ENCODE measurements at regions not wholly inside any gene's neighbourhood (a gene's known extent, or its start where the extent isn't known, plus 50 kb on each side); places are given as distances from the start of the nearest gene placed in this dataset.

DNA sequence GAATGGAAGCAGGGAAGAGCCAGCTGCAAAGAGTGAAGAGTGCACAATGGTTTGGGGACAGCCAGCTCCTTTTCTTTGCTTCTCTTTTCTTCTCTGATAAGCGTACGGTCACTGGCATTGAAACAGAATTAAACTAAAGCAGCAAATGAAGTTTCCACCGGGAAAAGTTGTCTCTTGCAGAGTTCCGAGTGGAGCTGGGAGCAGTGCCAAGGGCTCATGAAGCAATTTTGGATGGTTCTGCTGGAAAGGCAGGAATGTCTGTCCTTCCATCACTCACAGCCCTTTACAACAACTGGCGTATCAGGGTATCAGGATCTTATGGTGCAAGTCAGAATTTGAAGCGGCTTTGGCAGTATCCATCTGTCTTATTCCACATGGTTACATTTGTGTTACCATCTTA lies 1042.9 kb downstream of the NTRK3 start:
- H3K4me2 ChIP-seq (ENCODE audit: low read length): no peak overlapping the region
- intact Hi-C loops (cut with micrococcal nuclease): no loop called here
- no peak overlapping the region for H3K9ac ChIP-seq (ENCODE audit: low read length)
- DNase-seq (ENCODE audit: low read depth, low spot score) (no peak), ATAC-seq (no peak)
- no peaks in the 10 kb centered on the region for H3K9me2 ChIP-seq (ENCODE audit: insufficient read depth)
- no TSS peak for BruUV-seq (replicated peaks)
- H3K36me3 ChIP-seq (ENCODE audit: control insufficient read depth in 1 of 2, insufficient read depth in 2 of 2, low read length in 2 of 2): no peaks in the 10 kb centered on the region
- H3K4me3 ChIP-seq (replicated peaks in 1 of 2; ENCODE audit: low read depth in 1 of 2, low read length in 2 of 2): no peak overlapping the region
- peaks cover 9 to 11% of the 10 kb centered on the region in 2 experiments; a peak in 2 of 4 replicates for H3K9me3 ChIP-seq (ENCODE audit: control insufficient read depth in 1 of 2, insufficient read depth in 1 of 2, low read depth in 1 of 2, low read length in 2 of 2)
- H2AFZ ChIP-seq (ENCODE audit: low read depth, low read length, poor library complexity, severe bottlenecking): no peak overlapping the region
- ChIA-PET CTCF (no interaction called here), RAD21 (ENCODE audit: low non-redundant PET in 1 of 2, low total read pairs in 2 of 2, uncharacterized antibody in 2 of 2, unreplicated experiment in 2 of 2) (no interaction called here), POLR2A (no interaction called here)
- H3K79me2 ChIP-seq (ENCODE audit: insufficient read depth, low read length): no peaks in the 10 kb centered on the region
- H3K27me3 ChIP-seq (ENCODE audit: insufficient read depth, low read length): no peaks in the 10 kb centered on the region
- H4K20me1 ChIP-seq (ENCODE audit: insufficient read depth): no peaks in the 10 kb centered on the region
- no peaks in the 10 kb centered on the region for H3K4me1 ChIP-seq (ENCODE audit: control insufficient read depth in 1 of 2, insufficient read depth in 2 of 2, low read length in 2 of 2)
- no peak overlapping the region for H3K27ac ChIP-seq (ENCODE audit: low read depth, low read length)
- TF ChIP-seq FOSL1 (IDR thresholded peaks at IDR 0.05; ENCODE audit: low read depth): no peak
- no peak for TF ChIP-seq EGR1 (IDR thresholded peaks at IDR 0.05; ENCODE audit: low read depth)
- TF ChIP-seq YY1 (IDR thresholded peaks at IDR 0.05; ENCODE audit: extremely low read depth, insufficient replicate concordance, low read depth, low read length): no peak
- TF ChIP-seq ZBTB33 (IDR thresholded peaks at IDR 0.05; ENCODE audit: extremely low read depth, insufficient replicate concordance, low read length): no peak
- no peak for TF ChIP-seq ZFX (IDR thresholded peaks at IDR 0.05)
- no peak for TF ChIP-seq POLR2A (IDR thresholded peaks at IDR 0.05; ENCODE audit: borderline replicate concordance, extremely low read depth, insufficient read depth, insufficient read length)
- TF ChIP-seq ELF1 (IDR thresholded peaks at IDR 0.05; ENCODE audit: borderline replicate concordance, low read depth): no peak
- TF ChIP-seq TCF7L2 (IDR thresholded peaks at IDR 0.05; ENCODE audit: borderline replicate concordance, extremely low read depth, insufficient read depth, insufficient read length): no peak
- no peak for TF ChIP-seq SRF (IDR thresholded peaks at IDR 0.05; ENCODE audit: low read depth)
- no peak for TF ChIP-seq EZH2phosphoT487 (IDR thresholded peaks at IDR 0.05; ENCODE audit: borderline replicate concordance)
- TF ChIP-seq SP1 (IDR thresholded peaks at IDR 0.05; ENCODE audit: low read depth): no peak
- no peak for TF ChIP-seq POLR2AphosphoS5 (IDR thresholded peaks at IDR 0.05; ENCODE audit: low read depth, low read length)
- TF ChIP-seq RAD21 (IDR thresholded peaks at IDR 0.05; ENCODE audit: low read depth): no peak
- TF ChIP-seq CTCF (IDR thresholded peaks at IDR 0.05 in 2 of 3, conservative IDR thresholded peaks at IDR 0.05 in 1 of 3; ENCODE audit: borderline replicate concordance in 1 of 3, insufficient read depth in 1 of 3, low read depth in 2 of 3, low read length in 2 of 3): no peak
